ENCODE measurements at regions not wholly inside any gene's neighbourhood (a gene's known extent, or its start where the extent isn't known, plus 50 kb on each side); places are given as distances from the start of the nearest gene placed in this dataset.

DNA sequence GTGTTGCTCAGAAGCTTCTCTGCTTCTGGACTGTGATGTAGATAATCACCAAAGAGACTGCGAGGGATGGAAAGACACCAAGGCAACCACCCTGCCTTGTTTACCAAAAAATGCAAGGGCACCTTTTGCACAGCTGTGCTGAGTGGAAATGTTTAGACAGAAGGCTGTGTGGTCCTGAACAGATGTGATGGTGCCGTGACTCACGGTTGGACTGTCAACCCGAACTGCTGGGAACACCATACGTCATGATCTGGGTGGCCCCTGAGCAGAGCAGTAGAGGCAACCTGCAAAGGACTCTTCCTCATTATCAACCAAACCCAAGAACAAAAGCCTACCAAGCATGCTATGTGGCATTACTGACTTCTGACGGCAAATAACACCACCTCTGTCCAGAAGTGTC, 61.3 kb upstream of the LPP start:
- TF ChIP-seq, protein P1, sequence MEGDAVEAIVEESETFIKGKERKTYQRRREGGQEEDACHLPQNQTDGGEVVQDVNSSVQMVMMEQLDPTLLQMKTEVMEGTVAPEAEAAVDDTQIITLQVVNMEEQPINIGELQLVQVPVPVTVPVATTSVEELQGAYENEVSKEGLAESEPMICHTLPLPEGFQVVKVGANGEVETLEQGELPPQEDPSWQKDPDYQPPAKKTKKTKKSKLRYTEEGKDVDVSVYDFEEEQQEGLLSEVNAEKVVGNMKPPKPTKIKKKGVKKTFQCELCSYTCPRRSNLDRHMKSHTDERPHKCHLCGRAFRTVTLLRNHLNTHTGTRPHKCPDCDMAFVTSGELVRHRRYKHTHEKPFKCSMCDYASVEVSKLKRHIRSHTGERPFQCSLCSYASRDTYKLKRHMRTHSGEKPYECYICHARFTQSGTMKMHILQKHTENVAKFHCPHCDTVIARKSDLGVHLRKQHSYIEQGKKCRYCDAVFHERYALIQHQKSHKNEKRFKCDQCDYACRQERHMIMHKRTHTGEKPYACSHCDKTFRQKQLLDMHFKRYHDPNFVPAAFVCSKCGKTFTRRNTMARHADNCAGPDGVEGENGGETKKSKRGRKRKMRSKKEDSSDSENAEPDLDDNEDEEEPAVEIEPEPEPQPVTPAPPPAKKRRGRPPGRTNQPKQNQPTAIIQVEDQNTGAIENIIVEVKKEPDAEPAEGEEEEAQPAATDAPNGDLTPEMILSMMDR (IDR thresholded peaks at IDR 0.05 in 2 of 3, conservative IDR thresholded peaks at IDR 0.05 in 1 of 3; ENCODE audit: borderline replicate concordance in 1 of 3, insufficient read depth in 1 of 3, low read depth in 2 of 3, low read length in 2 of 3), result no peak
- TF ChIP-seq, protein P2, sequence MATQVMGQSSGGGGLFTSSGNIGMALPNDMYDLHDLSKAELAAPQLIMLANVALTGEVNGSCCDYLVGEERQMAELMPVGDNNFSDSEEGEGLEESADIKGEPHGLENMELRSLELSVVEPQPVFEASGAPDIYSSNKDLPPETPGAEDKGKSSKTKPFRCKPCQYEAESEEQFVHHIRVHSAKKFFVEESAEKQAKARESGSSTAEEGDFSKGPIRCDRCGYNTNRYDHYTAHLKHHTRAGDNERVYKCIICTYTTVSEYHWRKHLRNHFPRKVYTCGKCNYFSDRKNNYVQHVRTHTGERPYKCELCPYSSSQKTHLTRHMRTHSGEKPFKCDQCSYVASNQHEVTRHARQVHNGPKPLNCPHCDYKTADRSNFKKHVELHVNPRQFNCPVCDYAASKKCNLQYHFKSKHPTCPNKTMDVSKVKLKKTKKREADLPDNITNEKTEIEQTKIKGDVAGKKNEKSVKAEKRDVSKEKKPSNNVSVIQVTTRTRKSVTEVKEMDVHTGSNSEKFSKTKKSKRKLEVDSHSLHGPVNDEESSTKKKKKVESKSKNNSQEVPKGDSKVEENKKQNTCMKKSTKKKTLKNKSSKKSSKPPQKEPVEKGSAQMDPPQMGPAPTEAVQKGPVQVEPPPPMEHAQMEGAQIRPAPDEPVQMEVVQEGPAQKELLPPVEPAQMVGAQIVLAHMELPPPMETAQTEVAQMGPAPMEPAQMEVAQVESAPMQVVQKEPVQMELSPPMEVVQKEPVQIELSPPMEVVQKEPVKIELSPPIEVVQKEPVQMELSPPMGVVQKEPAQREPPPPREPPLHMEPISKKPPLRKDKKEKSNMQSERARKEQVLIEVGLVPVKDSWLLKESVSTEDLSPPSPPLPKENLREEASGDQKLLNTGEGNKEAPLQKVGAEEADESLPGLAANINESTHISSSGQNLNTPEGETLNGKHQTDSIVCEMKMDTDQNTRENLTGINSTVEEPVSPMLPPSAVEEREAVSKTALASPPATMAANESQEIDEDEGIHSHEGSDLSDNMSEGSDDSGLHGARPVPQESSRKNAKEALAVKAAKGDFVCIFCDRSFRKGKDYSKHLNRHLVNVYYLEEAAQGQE (IDR thresholded peaks at IDR 0.05; ENCODE audit: low read depth), result no peak
- TF ChIP-seq, protein P3, sequence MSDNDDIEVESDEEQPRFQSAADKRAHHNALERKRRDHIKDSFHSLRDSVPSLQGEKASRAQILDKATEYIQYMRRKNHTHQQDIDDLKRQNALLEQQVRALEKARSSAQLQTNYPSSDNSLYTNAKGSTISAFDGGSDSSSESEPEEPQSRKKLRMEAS (IDR thresholded peaks at IDR 0.05), result no peak
- no peak for TF ChIP-seq EGR1 (IDR thresholded peaks at IDR 0.05; ENCODE audit: low read depth)
- TF ChIP-seq POLR2A (IDR thresholded peaks at IDR 0.05; ENCODE audit: borderline replicate concordance, extremely low read depth, insufficient read depth, insufficient read length), result no peak

All from HCT116 (cell line).